K562 (cell line): ENCODE measurements at regions not wholly inside any gene's neighbourhood (a gene's known extent, or its start where the extent isn't known, plus 50 kb on each side); places are given as distances from the start of the nearest gene placed in this dataset.
A peak's percentile ranks its signal among the peaks of the same experiment; 100 is the strongest.

Experiments
- ARID2 ChIP-seq: fragments of 450-650 bp; IDR thresholded peaks from 2 replicates; pipeline ENCODE4 v1.6.1; 2017; ENCODE audit warnings: antibody characterized with exemption, mild to moderate bottlenecking
- CTBP1 ChIP-seq: fragments of 450-650 bp; IDR thresholded peaks from 2 replicates; pipeline ENCODE4 v1.6.1; 2016; ENCODE audit warnings: borderline replicate concordance
- CTCF ChIP-seq, 3 experiments: IDR thresholded peaks in 2 of 3; conservative IDR thresholded peaks in 1 of 3; 2 replicates each; pipeline ENCODE4 v1.5.1; 2011 to 2012; ENCODE audit warnings: low read length in 3 of 3, mild to moderate bottlenecking in 3 of 3, control low read depth in 2 of 3, improper control_type of control experiment in 1 of 3, inconsistent platforms in 1 of 3, low read depth in 1 of 3, mixed read lengths in 1 of 3, moderate library complexity in 1 of 3; ENCODE audit not compliant: insufficient read depth in 2 of 3
- E2F8 ChIP-seq: fragments of 450-650 bp; IDR thresholded peaks from 2 replicates; pipeline ENCODE4 v1.7.1; 2018; ENCODE audit warnings: mild to moderate bottlenecking, low read depth; ENCODE audit not compliant: partially characterized antibody
- GMEB1 ChIP-seq: fragments of 250-450 bp; sonication (Bioruptor Pico); IDR thresholded peaks from 2 replicates; pipeline ENCODE4 v1.4.0; 2020; ENCODE audit warnings: mild to moderate bottlenecking
- ILK ChIP-seq: fragments of 450-650 bp; IDR thresholded peaks from 2 replicates; pipeline ENCODE4 v1.6.1; 2016; ENCODE audit warnings: missing genetic modification characterization, low read depth, mild to moderate bottlenecking, missing compliant biosample characterization, moderate library complexity, borderline replicate concordance
- NCOA6 ChIP-seq: fragments of 450-650 bp; IDR thresholded peaks from 2 replicates; pipeline ENCODE4 v1.6.1; 2017; ENCODE audit warnings: mild to moderate bottlenecking
- PHF8 ChIP-seq: fragments of 200-600 bp; sonication (generic); IDR thresholded peaks from 2 replicates; pipeline ENCODE4 v1.6.1; 2012; ENCODE audit warnings: mixed run types, mild to moderate bottlenecking, inconsistent platforms, low read length, moderate library complexity, borderline replicate concordance
- RBM22 ChIP-seq: fragments of 200-400 bp; formaldehyde crosslinking; IDR thresholded peaks from 2 replicates; pipeline ENCODE4 v1.6.1; 2018; ENCODE audit warnings: low read length, low read depth; ENCODE audit not compliant: poor library complexity, severe bottlenecking
- YY1 ChIP-seq, 3 experiments: IDR thresholded peaks; 2 replicates each; pipeline ENCODE4 v1.6.1; 2011; ENCODE audit warnings: low read length in 2 of 3, mild to moderate bottlenecking in 2 of 3, moderate library complexity in 2 of 3, borderline replicate concordance in 1 of 3, control low read depth in 1 of 3, low read depth in 1 of 3; ENCODE audit not compliant: insufficient read depth in 3 of 3, insufficient replicate concordance in 2 of 3, control insufficient read depth in 1 of 3, insufficient read length in 1 of 3; ENCODE audit errors: extremely low read depth in 1 of 3
- ZEB2 ChIP-seq: fragments of 450-650 bp; IDR thresholded peaks from 2 replicates; pipeline ENCODE4 v1.6.1; 2016
- ZNF217 ChIP-seq: sonication (generic); formaldehyde crosslinking; IDR thresholded peaks from 2 replicates; pipeline ENCODE4 v1.8.0; 2022; ENCODE audit warnings: mild to moderate bottlenecking, missing genetic modification reagents
- ZNF583 ChIP-seq: fragments of 250-450 bp; sonication (Bioruptor Pico); IDR thresholded peaks from 2 replicates; pipeline ENCODE4 v1.4.0; 2020

GRCh38 chr20:43840382-43841070 lies 74.1 kb upstream of the TOX2 start (continued):
- TF ChIP-seq GMEB1 (no peak), RBM22 (no peak), ZNF583 (CRISPR knock-in tag) (no peak), NCOA6 (no peak), E2F8 (no peak), ARID2 (no peak), CTCF (IDR thresholded peaks at IDR 0.05 in 2 of 3, conservative IDR thresholded peaks at IDR 0.05 in 1 of 3; ENCODE audit: insufficient read depth in 2 of 3, low read depth in 1 of 3, low read length in 3 of 3) (peak; percentile 53 to 66 (median 64)), ZNF217 (no peak), CTBP1 (no peak), PHF8 (no peak), YY1 (IDR thresholded peaks at IDR 0.05; ENCODE audit: borderline replicate concordance in 1 of 3, control insufficient read depth in 1 of 3, extremely low read depth in 1 of 3, insufficient read depth in 3 of 3, insufficient read length in 1 of 3, insufficient replicate concordance in 2 of 3, low read depth in 1 of 3, low read length in 2 of 3) (peak in 1 of 3 experiments; percentile 58), ZEB2 (no peak), ILK (no peak)
